Fibroblast of lung (primary cell): ENCODE measurements at regions not wholly inside any gene's neighbourhood (a gene's known extent, or its start where the extent isn't known, plus 50 kb on each side); places are given as distances from the start of the nearest gene placed in this dataset.

Source experiments
- DNase-seq, 2 donors: peaks; one replicate each; pipeline versions ENCODE4 v3.0.0 to v3.0.0-alpha.2; 2010; ENCODE audit warnings: low read depth in 2 of 2
- H2AFZ ChIP-seq: 2 replicates; pipeline ENCODE4 v1.5.1; 2012; ENCODE audit warnings: low read length, control low read depth, inconsistent platforms
- H3K27ac ChIP-seq: 2 replicates; pipeline ENCODE4 v1.5.1; 2011; ENCODE audit warnings: low read length, control low read depth; ENCODE audit not compliant: insufficient read depth
- H3K27me3 ChIP-seq: 2 replicates; pipeline ENCODE4 v1.5.1; 2011; ENCODE audit warnings: mild to moderate bottlenecking, low read length; ENCODE audit not compliant: control insufficient read depth, insufficient read depth
- H3K36me3 ChIP-seq: 2 replicates; pipeline ENCODE4 v1.5.1; 2011; ENCODE audit warnings: low read length; ENCODE audit not compliant: control insufficient read depth, insufficient read depth
- H3K4me1 ChIP-seq: 2 replicates; pipeline ENCODE4 v1.5.1; 2011; ENCODE audit warnings: low read length; ENCODE audit not compliant: control insufficient read depth, insufficient read depth; ENCODE audit errors: extremely low read depth
- H3K4me2 ChIP-seq: 2 replicates; pipeline ENCODE4 v1.5.1; 2011; ENCODE audit warnings: low read length, control low read depth; ENCODE audit not compliant: insufficient read depth; ENCODE audit errors: extremely low read depth
- H3K4me3 ChIP-seq, 4 experiments: fragments of 200-600 bp in 1 of 4; sonication (generic) in 1 of 4; replicated peaks in 1 of 4; 2 replicates each; pipeline ENCODE4 v1.5.1; 2011 to 2016; ENCODE audit warnings: low read length in 4 of 4, low read depth in 3 of 4, mild to moderate bottlenecking in 3 of 4, control low read depth in 2 of 4, inconsistent platforms in 1 of 4, mixed read lengths in 1 of 4; ENCODE audit not compliant: insufficient read depth in 1 of 4; ENCODE audit errors: control extremely low read depth in 1 of 4
- H3K79me2 ChIP-seq: 2 replicates; pipeline ENCODE4 v1.5.1; 2012; ENCODE audit warnings: mild to moderate bottlenecking, low read length, inconsistent platforms; ENCODE audit not compliant: control insufficient read depth, insufficient read depth
- H3K9ac ChIP-seq: 2 replicates; pipeline ENCODE4 v1.5.1; 2011; ENCODE audit warnings: mild to moderate bottlenecking, low read length, control low read depth; ENCODE audit not compliant: insufficient read depth
- H3K9me3 ChIP-seq: 2 replicates; pipeline ENCODE4 v1.5.1; 2012; ENCODE audit warnings: low read depth, low read length; ENCODE audit not compliant: control insufficient read depth, insufficient read depth
- H4K20me1 ChIP-seq: 2 replicates; pipeline ENCODE4 v1.5.1; 2011; ENCODE audit warnings: low read length; ENCODE audit not compliant: control insufficient read depth, insufficient read depth; ENCODE audit errors: extremely low read depth
- CTCF ChIP-seq, 2 donors: IDR thresholded peaks in 1 of 2; conservative IDR thresholded peaks in 1 of 2; 1 replicate in 1 of 2; 2 replicates in 1 of 2; pipeline ENCODE4 v1.5.1; 2011 to 2012; ENCODE audit warnings: low read length in 2 of 2, control low read depth in 1 of 2, inconsistent platforms in 1 of 2, low read depth in 1 of 2, mild to moderate bottlenecking in 1 of 2
- EZH2 ChIP-seq: IDR thresholded peaks from 2 replicates; pipeline ENCODE4 v1.5.1; 2012; ENCODE audit warnings: low read length, control low read depth, mild to moderate bottlenecking; ENCODE audit errors: missing control alignments

- H3K27ac ChIP-seq = no peak overlapping the region
- DNase-seq = no peak
- H3K79me2 ChIP-seq = no peaks in the 10 kb centered on the region
- no peaks in the 10 kb centered on the region for H3K36me3 ChIP-seq
- H3K9ac ChIP-seq = no peak overlapping the region
- no peak overlapping the region for H2AFZ ChIP-seq
- no peaks in the 10 kb centered on the region for H3K27me3 ChIP-seq
- no peak overlapping the region for H3K4me3 ChIP-seq
- H3K9me3 ChIP-seq = no peaks in the 10 kb centered on the region
- H4K20me1 ChIP-seq = no peaks in the 10 kb centered on the region
- no peak overlapping the region for H3K4me2 ChIP-seq
- TF ChIP-seq EZH2 (no peak), CTCF (conservative IDR thresholded peaks at IDR 0.05 in 1 of 2, IDR thresholded peaks at IDR 0.05 in 1 of 2; ENCODE audit: low read depth in 1 of 2, low read length in 2 of 2) (no peak)
- no peaks in the 10 kb centered on the region for H3K4me1 ChIP-seq
These were observed 218.1 kb upstream of the ARGLU1 start for GRCh38 chr13:106786006-106786563.

- no peak for DNase-seq
- no peaks in the 10 kb centered on the region for H3K9me3 ChIP-seq
- H3K36me3 ChIP-seq = no peaks in the 10 kb centered on the region
- no peaks in the 10 kb centered on the region for H4K20me1 ChIP-seq
- TF ChIP-seq CTCF (conservative IDR thresholded peaks at IDR 0.05 in 1 of 2, IDR thresholded peaks at IDR 0.05 in 1 of 2; ENCODE audit: low read depth in 1 of 2, low read length in 2 of 2) = no peak
- no peak overlapping the region for H2AFZ ChIP-seq
- H3K9ac ChIP-seq = no peak overlapping the region
- H3K27me3 ChIP-seq = no peaks in the 10 kb centered on the region
- no peaks in the 10 kb centered on the region for H3K4me1 ChIP-seq
- no peaks in the 10 kb centered on the region for H3K79me2 ChIP-seq
- no peak overlapping the region for H3K4me2 ChIP-seq
- no peak overlapping the region for H3K27ac ChIP-seq
- no peak overlapping the region for H3K4me3 ChIP-seq
These were observed 206.7 kb upstream of the ARGLU1 start for GRCh38 chr13:106774621-106775020.

GRCh38 chr13:106772006-106772601, 204.2 kb upstream of the ARGLU1 start:
- Histone ChIP-seq H3K4me3 (no peak overlapping the region), H3K36me3 (no peaks in the 10 kb centered on the region), H2AFZ (no peak overlapping the region), H3K4me2 (no peak overlapping the region), H3K9ac (no peak overlapping the region), H3K4me1 (no peaks in the 10 kb centered on the region), H3K27me3 (no peaks in the 10 kb centered on the region), H4K20me1 (no peaks in the 10 kb centered on the region), H3K27ac (no peak overlapping the region), H3K9me3 (no peaks in the 10 kb centered on the region), H3K79me2 (no peaks in the 10 kb centered on the region)
- no peak for DNase-seq
- TF ChIP-seq EZH2 = no peak
